Inferior parietal cortex (tissue), 1 donor: ENCODE measurements at regions not wholly inside any gene's neighbourhood (a gene's known extent, or its start where the extent isn't known, plus 50 kb on each side); places are given as distances from the start of the nearest gene placed in this dataset.

ENCODE experiments used
- DNase-seq: peaks from one replicate; pipeline ENCODE4 v3.0.0-alpha.2; 2016; ENCODE audit errors: extremely low spot score

DNA sequence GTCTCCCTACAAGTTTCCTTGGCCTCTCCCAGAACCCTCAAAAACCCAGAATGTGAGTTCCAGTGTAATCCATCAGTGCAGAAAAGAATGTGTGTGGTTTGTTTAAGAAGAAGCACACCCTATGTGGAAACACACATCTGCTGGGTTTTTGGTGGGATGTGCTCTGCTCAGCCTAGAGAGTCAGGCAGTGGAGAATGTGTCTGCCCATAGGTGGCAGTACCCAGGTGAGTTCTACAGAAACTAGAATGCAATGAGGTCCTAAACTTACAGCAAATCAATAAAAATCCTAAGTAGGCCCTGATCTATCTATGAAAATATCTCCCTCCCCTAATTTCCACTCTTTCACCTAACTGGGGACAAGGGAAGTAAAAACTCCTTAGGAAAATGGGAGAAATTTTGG is 437.3 kb downstream of the DHX35 start:
- DNase-seq, result no peak

DNA sequence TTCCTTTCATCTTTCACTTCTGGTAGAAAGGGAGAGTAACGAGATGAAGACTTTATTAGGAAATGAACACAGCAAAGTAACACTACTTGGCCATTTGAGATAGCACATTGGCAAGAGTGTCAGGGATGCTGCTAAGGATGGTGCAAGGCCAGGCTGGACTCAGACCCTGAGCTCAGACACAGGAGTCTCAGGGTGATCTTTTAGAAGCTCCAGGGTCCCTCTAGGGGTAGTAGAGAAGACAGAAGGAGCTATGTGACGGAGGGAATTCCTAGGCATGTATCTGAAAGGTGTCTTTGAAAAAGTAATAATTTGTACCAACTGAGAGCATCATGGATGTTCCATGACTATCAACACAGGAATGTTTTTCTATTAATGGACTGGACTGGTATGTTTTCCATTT is 436.5 kb downstream of the DHX35 start:
- DNase-seq, result no peak

DNA sequence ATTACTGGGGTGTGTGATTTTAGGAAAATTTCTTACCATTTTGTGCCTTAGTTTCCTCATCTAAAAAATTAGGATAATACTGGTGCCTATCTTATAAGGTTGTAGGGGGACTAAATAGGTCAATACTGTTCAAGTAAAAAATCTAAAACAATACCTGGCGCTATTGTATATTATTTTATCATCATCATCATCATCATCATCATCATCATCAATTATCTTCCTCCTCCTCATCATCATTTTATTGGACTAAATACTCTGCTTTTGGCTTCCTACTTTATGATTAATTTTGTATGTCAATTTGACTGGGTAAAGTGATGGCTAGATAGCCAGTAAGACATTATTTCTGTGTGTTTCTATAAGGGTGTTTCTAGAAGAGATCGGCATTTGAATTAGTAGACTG is 435.5 kb downstream of the DHX35 start:
- DNase-seq, result no peak

DNA sequence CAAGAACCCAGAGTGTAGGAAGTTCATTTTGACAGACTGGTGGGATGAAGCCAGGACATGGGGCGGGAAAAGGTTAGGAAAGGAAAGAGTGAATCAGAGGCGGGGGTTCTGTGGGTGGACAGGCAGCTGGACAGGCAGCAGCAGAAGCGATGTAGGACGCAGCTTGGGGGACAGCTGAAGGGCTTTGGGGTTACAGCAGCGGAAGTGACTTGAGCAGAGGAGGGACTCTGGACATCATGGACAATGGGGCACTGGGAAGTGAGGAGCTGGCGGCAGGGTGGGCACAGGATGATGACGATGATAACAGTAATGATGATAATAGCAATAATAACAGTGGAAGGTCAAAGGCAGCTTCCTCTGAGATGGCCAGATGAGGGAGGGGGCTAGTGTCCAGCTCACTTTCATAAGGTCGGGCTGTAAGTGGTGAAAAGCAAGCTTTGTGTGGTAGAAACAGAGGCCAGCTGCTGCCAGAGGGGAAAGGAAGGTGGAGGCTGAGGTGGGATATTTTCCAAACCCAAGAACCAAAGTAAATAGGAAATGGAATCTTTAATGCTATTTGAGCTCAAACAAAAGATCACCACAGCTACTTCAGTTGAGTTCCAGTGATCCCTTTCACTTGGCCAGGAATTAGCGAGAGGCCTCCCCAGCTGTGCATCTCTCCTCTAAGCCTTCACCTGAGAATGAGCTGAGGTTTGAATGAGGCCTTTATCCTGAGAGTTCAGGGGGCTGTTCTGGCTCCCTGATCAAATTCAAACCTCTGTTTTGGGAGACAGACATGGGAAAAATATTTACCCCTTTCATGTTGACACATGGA is 433.5 kb downstream of the DHX35 start:
- DNase-seq, result no peak

GRCh38 chr20:39394461-39394860 is 432.3 kb downstream of the DHX35 start:
- no peak for DNase-seq

DNA sequence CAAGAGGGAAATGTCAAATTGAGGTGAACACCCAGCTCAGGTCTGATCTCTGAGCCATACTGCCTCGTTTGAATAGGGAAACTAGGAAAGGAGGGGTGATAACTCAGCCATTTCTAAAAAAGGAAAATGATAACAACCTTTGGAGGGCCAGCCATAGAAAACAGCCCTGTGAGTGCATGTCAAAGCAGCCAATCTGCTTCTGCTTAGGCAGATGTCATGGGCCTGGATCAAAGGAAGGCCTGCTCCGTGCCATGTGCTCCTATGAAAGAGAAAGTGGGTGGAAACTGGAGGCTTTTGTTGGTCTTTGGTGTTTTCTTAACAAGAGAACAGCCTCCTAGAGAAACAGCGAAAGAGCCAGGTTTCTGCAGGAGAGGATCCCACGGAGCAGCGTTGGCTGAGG is 428.0 kb downstream of the DHX35 start:
- DNase-seq, result no peak

- DNase-seq, result peak; percentile 48
Measured at GRCh38 chr20:39381595-39381994, 419.5 kb downstream of the DHX35 start.

DNA sequence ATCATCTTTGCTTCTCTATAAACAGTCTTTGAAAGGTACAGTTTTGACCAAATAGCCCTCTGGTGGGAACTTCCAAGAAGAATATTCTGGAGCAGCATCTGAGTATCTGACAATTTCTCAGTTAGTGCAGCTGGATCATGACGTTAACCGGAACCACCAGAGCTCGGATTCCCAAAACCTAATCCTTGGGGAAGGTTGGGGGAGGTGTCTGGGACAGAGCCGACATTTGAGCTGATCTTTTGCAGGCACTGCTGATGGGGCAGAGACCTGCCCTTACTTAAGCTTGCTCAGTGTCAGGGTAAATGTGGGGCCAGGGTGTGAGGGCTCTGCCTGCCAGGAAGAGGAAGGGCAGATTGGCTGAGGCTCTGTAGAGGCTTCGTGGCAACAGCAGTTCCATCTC is 416.6 kb downstream of the DHX35 start:
- no peak for DNase-seq

- no peak for DNase-seq
Measured at GRCh38 chr20:39376788-39377187, 414.6 kb downstream of the DHX35 start.

GRCh38 chr20:39364320-39364719 is 402.2 kb downstream of the DHX35 start:
- no peak for DNase-seq

- DNase-seq, result no peak
Measured at GRCh38 chr20:39359981-39360620, 398.0 kb downstream of the DHX35 start.

DNA sequence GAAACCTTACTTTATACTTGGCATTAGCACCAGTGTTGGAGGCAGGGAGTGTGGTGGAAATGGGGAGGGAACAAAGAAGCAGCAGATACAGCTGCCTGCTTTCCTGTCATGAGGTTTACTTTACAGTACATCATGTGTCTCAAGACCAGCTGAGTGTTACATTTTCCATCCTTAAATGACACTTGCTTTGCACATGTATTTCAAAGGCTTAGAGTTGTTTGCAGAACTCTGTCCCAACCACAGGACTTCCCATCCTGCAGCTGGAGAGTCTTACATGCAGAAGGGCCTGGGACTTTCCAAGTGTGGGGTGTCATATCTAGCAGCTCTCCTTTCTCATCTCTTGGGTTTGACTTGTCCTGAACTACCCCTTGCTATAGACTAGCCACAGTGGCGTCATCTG is 395.9 kb downstream of the DHX35 start:
- no peak for DNase-seq

DNA sequence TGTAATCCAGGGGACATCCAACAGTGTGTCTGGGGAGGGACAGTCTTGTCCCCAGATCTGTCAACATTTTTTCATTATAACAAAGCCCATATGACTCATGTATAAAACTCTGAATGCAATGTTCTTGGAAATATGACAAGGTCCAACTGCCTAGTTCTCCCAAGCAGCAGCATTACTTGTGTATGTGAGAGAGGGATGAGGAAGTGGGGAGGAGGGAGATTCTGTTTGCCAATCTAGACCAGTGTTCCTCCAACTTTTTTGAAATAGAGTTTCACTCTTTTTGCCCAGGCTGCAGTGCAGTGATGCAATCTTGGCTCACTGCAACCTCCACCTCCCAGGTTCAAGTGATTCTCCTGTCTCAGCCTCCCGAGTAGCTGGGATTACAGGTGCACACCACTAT is 394.8 kb downstream of the DHX35 start:
- no peak for DNase-seq

- no peak for DNase-seq
Measured at GRCh38 chr20:39349240-39349639, 387.1 kb downstream of the DHX35 start.

DNA sequence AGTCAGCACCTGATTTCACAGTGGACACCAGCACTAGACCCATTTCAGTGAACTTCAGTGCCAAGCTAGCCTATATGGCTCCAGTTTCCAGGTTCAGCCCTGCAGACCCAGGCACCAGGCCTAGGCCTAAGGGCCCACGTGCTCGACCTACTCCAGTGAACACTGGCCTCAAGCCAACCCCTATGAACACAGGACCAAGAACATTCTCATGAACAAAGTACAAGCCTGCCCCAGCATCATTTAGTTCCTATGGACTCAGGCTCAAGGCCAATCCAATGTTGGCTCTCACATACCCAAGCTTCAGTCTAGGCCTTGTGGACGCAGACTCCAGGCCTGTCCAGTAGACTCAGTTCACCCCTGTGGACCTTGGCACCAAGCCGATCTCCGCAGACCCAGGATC is 385.5 kb downstream of the DHX35 start:
- no peak for DNase-seq

- DNase-seq, result no peak
Measured at GRCh38 chr20:39342463-39342862, 380.3 kb downstream of the DHX35 start.

DNA sequence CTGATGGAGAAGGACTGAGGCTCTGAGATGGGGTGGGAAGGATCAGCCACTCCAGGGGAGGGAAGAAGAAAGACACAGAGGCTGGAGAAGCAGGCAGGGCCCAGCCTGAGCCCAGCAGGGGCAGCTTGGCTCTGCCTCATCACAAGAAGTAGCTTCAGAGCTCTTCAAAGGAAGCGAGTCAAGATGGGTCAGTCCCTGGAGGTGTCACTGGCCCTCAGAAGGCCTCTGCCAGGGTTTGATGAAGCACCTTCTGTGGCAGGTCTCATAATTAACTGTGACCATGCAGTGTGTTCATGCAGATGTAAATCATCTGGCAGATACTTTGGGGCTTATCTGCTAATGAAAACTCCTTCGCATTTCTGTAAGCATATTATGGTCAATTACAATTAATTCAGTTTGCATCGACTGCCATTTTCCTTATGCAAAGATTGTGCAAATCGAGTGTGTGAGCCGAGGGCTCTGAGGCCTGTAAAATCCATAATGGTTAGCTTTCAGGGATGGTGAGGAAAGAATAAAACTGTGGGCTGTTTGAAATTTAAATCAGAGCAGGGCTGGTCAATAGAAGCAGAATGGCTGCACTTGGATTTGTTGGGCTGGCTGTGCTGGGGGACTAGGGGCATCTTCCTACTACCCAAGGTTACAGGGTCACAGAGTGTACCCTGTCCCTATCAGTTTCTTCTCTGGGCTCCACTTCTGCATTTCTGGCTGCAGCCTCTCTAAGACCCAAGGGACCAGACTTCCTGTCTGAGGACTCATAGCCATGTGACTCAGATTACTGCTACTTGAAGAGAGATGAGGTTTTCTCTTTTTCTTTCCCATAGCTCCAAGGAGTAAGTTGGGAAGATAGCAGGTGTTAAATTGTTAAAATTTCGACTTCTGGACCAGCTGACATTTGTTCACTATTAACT is 376.6 kb downstream of the DHX35 start:
- DNase-seq, result no peak

- no peak for DNase-seq
Measured at GRCh38 chr20:39333211-39333610, 371.1 kb downstream of the DHX35 start.

- no peak for DNase-seq
Measured at GRCh38 chr20:39328347-39328746, 366.2 kb downstream of the DHX35 start.

DNA sequence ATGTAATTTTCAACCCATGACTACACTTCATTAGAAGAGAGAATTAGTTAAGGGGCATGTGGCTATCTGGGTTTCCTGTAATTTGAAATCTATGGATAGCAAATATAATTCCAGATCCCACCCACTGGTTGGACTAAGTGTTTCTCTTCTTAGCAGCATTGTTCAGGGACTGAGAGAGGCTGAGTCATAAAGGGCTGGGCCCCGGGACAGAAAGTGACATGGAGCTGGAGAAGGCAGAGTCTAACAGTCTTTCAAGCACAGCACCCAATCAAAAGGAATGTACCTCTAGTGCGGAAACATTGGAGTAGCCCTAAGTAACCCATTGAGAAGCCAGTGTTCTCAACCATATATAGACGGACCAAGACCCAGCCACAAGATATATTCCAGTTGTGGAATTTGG is 363.9 kb downstream of the DHX35 start:
- DNase-seq, result no peak

DNA sequence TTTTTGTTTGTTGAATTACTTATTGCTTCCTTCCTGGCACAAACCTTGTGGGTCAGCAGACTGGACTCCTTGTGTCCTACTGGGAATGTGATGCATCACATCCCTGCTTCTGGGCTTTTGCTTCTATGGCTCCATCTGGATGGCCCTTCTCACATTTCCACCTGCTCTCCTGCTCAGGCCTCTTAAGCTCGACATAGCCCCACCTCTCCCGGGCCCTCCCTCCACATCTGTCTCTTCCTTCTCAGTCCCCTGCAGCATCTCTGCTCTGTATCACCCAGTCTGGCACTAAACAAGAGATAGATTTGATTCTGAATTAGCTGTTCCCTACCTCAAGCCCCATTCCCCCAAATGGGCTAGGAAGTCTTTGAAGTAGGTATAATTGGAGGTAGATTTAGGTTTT is 356.8 kb downstream of the DHX35 start:
- no peak for DNase-seq

DNA sequence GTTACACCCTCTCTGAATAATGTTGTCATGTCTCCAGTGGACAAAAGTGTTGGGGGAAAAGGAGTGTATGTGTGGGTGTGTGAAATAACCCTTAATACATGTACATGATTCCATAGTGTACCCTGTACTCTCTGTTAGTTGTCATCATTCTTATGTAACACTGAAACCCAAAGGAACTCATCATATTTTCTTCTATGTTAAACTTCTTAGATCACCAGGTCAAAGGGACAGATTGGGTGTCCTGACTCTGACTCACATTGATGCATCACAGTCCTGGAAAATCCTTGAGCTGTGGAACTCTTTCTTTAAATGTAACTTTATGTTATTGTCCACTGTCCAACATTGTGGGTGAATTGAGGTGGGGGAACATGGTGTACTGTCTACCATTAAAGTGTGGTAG is 350.5 kb downstream of the DHX35 start:
- DNase-seq, result no peak
